GM19351 (cell line): ENCODE measurements at regions not wholly inside any gene's neighbourhood (a gene's known extent, or its start where the extent isn't known, plus 50 kb on each side); places are given as distances from the start of the nearest gene placed in this dataset.

Source experiments
- ATAC-seq: cut with Tn5 transposase; IDR thresholded peaks from one replicate; pipeline ENCODE4 v1.9.1; 2021; ENCODE audit warnings: mild to moderate bottlenecking, moderate library complexity; ENCODE audit not compliant: unreplicated experiment

GRCh38 chr2:163859951-163860350 is 124.1 kb upstream of the FIGN start:
- ATAC-seq = no peak

- no peak for ATAC-seq
Observed at GRCh38 chr2:163856941-163857340, 121.1 kb upstream of the FIGN start.

GRCh38 chr2:163852616-163853015 is 116.8 kb upstream of the FIGN start:
- no peak for ATAC-seq

GRCh38 chr2:163849756-163850435 is 114.1 kb upstream of the FIGN start:
- ATAC-seq = no peak

GRCh38 chr2:163838890-163839289 is 103.1 kb upstream of the FIGN start:
- no peak for ATAC-seq

GRCh38 chr2:163836167-163836566 is 100.4 kb upstream of the FIGN start:
- no peak for ATAC-seq

- no peak for ATAC-seq
Observed at GRCh38 chr2:163834841-163835240, 99.0 kb upstream of the FIGN start.

GRCh38 chr2:163834221-163834620 is 98.4 kb upstream of the FIGN start:
- no peak for ATAC-seq

- no peak for ATAC-seq
Observed at GRCh38 chr2:163828771-163829170, 93.0 kb upstream of the FIGN start.

- no peak for ATAC-seq
Observed at GRCh38 chr2:163822033-163822432, 86.2 kb upstream of the FIGN start.

- no peak for ATAC-seq
Observed at GRCh38 chr2:163812926-163813520, 77.2 kb upstream of the FIGN start.

GRCh38 chr2:163808406-163808805 is 72.6 kb upstream of the FIGN start:
- no peak for ATAC-seq

- no peak for ATAC-seq
Observed at GRCh38 chr2:163802284-163802683, 66.5 kb upstream of the FIGN start.

GRCh38 chr2:163801486-163801885 is 65.7 kb upstream of the FIGN start:
- no peak for ATAC-seq

GRCh38 chr2:163800951-163801381 is 65.2 kb upstream of the FIGN start:
- no peak for ATAC-seq

- no peak for ATAC-seq
Observed at GRCh38 chr2:163799807-163800206, 64.0 kb upstream of the FIGN start.

GRCh38 chr2:163794635-163795034 is 58.8 kb upstream of the FIGN start:
- no peak for ATAC-seq
